K562 (cell line): ENCODE measurements at regions not wholly inside any gene's neighbourhood (a gene's known extent, or its start where the extent isn't known, plus 50 kb on each side); places are given as distances from the start of the nearest gene placed in this dataset.

Experiments
- ATAC-seq: fragments of 200-7000 bp; cut with Tn5 transposase; 3 replicates; pipeline ENCODE4 v1.9.1; 2020; ENCODE audit warnings: moderate library complexity
- BruUV-seq: library from RNA; stranded (reverse); fragments of 400-500 nt; replicated peaks from 2 replicates; lab custom pipeline; 2021; lab: Mats Ljungman, UMichigan
- CTCF ChIA-PET: fragments of 300-600 bp; formaldehyde crosslinking; extraction: SDS; loops from one replicate; lab custom pipeline; 2021; ENCODE audit warnings: low intra/inter-chr PET ratio; lab: Yijun Ruan, JAX
- POLR2A ChIA-PET: fragments of 300-600, 350-650 bp; sonication (Branson Sonifier 250); formaldehyde crosslinking; extraction: SDS; loops from one replicate; lab custom pipeline; 2021; ENCODE audit warnings: antibody characterized with exemption, inconsistent platforms; lab: Yijun Ruan, JAX
- DNase-seq, 4 experiments: peaks; one replicate each; pipeline versions ENCODE4 v3.0.0 to v3.0.0-alpha.2; 2011 to 2018; ENCODE audit warnings: low spot score in 3 of 4, mixed read lengths in 3 of 4; ENCODE audit errors: extremely low read depth in 1 of 4
- FAIRE-seq: peaks from 2 replicates; lab custom pipeline; 2011; peaks lifted over from hg19 to GRCh38; lab: Jason Lieb, UNC
- H2AFZ ChIP-seq: 2 replicates; pipeline ENCODE4 v1.6.0; 2011; ENCODE audit warnings: low read depth, low read length, control low read depth, inconsistent platforms
- H3K27ac ChIP-seq: fragments of 200-600 bp; 3 replicates; pipeline ENCODE4 v1.8.0; 2011; ENCODE audit warnings: low read depth, mild to moderate bottlenecking, control low read depth, inconsistent platforms, low read length, moderate library complexity, mixed read lengths; ENCODE audit errors: extremely low read depth
- H3K27me3 ChIP-seq, 2 experiments: fragments of 300-600 bp in 1 of 2; 2 replicates in 1 of 2; 3 replicates in 1 of 2; pipeline versions ENCODE4 v1.6.0 to v1.8.0; 2011; ENCODE audit warnings: inconsistent platforms in 2 of 2, low read length in 2 of 2, mild to moderate bottlenecking in 1 of 2, mixed read lengths in 1 of 2, moderate library complexity in 1 of 2; ENCODE audit not compliant: control insufficient read depth in 2 of 2, insufficient read depth in 2 of 2
- H3K36me3 ChIP-seq: fragments of 300-600 bp; 3 replicates; pipeline ENCODE4 v1.8.0; 2011; ENCODE audit warnings: mild to moderate bottlenecking, low read length, inconsistent platforms; ENCODE audit not compliant: control insufficient read depth, insufficient read depth
- H3K4me1 ChIP-seq, 2 experiments: fragments of 200-600 bp in 1 of 2; replicated peaks in 1 of 2; 2 replicates in 1 of 2; 3 replicates in 1 of 2; pipeline versions ENCODE4 v1.5.1 to v1.8.0; 2011; ENCODE audit warnings: inconsistent platforms in 2 of 2, low read length in 2 of 2, mild to moderate bottlenecking in 1 of 2, mixed read lengths in 1 of 2, moderate library complexity in 1 of 2; ENCODE audit not compliant: control insufficient read depth in 2 of 2, insufficient read depth in 2 of 2
- H3K4me2 ChIP-seq: 2 replicates; pipeline ENCODE4 v1.6.1; 2011; ENCODE audit warnings: low read length, control low read depth, inconsistent platforms, mixed read lengths; ENCODE audit not compliant: insufficient read depth
- H3K4me3 ChIP-seq: fragments of 200-600 bp; sonication (generic), shearing (Covaris generic); 2 replicates; pipeline ENCODE4 v1.5.1; 2016; ENCODE audit warnings: control low read depth, inconsistent platforms
- H3K79me2 ChIP-seq: fragments of 200-600 bp; 3 replicates; pipeline ENCODE4 v1.8.0; 2011; ENCODE audit warnings: low read length, inconsistent platforms; ENCODE audit not compliant: control insufficient read depth, insufficient read depth
- H3K9ac ChIP-seq, 2 experiments: 2 replicates each; pipeline versions ENCODE4 v1.6.0 to v1.6.1; 2011; ENCODE audit warnings: low read depth in 2 of 2, low read length in 2 of 2, control low read depth in 1 of 2, inconsistent platforms in 1 of 2, mild to moderate bottlenecking in 1 of 2, mixed read lengths in 1 of 2; ENCODE audit not compliant: insufficient read depth in 1 of 2
- H3K9me1 ChIP-seq: one replicate; pipeline ENCODE4 v1.6.0; 2011; ENCODE audit warnings: inconsistent platforms, mild to moderate bottlenecking, low read length, moderate library complexity; ENCODE audit not compliant: control insufficient read depth, insufficient read depth
- H3K9me3 ChIP-seq: replicated peaks from 2 replicates; pipeline ENCODE4 v1.5.1; 2011; ENCODE audit warnings: low read depth, low read length, inconsistent platforms; ENCODE audit not compliant: control insufficient read depth, insufficient read depth
- H4K20me1 ChIP-seq: replicated peaks from 2 replicates; pipeline ENCODE4 v1.6.1; 2011; ENCODE audit warnings: low read length, inconsistent platforms, mixed read lengths; ENCODE audit not compliant: control insufficient read depth, insufficient read depth
- CTCF ChIP-seq, 3 experiments: IDR thresholded peaks in 2 of 3; conservative IDR thresholded peaks in 1 of 3; 2 replicates each; pipeline ENCODE4 v1.5.1; 2011 to 2012; ENCODE audit warnings: low read length in 3 of 3, mild to moderate bottlenecking in 3 of 3, control low read depth in 2 of 3, improper control_type of control experiment in 1 of 3, inconsistent platforms in 1 of 3, low read depth in 1 of 3, mixed read lengths in 1 of 3, moderate library complexity in 1 of 3; ENCODE audit not compliant: insufficient read depth in 2 of 3
- NBN ChIP-seq: fragments of 450-650 bp; IDR thresholded peaks from 2 replicates; pipeline ENCODE4 v1.6.1; 2016; ENCODE audit warnings: low read depth, mild to moderate bottlenecking
- RAD21 ChIP-seq, 2 experiments: fragments of 250-450 bp in 1 of 2; fragments of 450-650 bp in 1 of 2; sonication (Bioruptor Pico) in 1 of 2; formaldehyde crosslinking in 1 of 2; IDR thresholded peaks in 1 of 2; conservative IDR thresholded peaks in 1 of 2; 2 replicates each; pipeline versions ENCODE4 v1.4.0 to v1.8.0; 2020 to 2022; ENCODE audit warnings: mild to moderate bottlenecking in 2 of 2, moderate library complexity in 1 of 2
- RBM39 ChIP-seq: fragments of 200-400 bp; formaldehyde crosslinking; optimal IDR thresholded peaks from 2 replicates; pipeline ENCODE3; 2018; ENCODE audit warnings: low read depth, low read length
- WGBS: fragments of 100-300 bp; shearing (Covaris generic); methylation state at CpG from one replicate; pipeline ENCODE4 v1.1.6; 2016; ENCODE audit warnings: low coverage, mixed read lengths; ENCODE audit not compliant: insufficient coverage; ENCODE audit errors: missing lambda C conversion rate; 5-methylcytosine and 5-hydroxymethylcytosine counted together
- in situ Hi-C: fragments of 300-500 bp; cut with MboI; formaldehyde crosslinking; loops from 4 replicates; pipeline ENCODE4 v1.15.0; 2018; ENCODE audit warnings: inconsistent platforms, mixed read lengths
- intact Hi-C: fragments of 100-400 bp; cut with micrococcal nuclease; formaldehyde crosslinking; loops from 2 replicates; pipeline ENCODE4 v1.14.2; 2022

GRCh38 chr20:6636209-6637159 is 131.0 kb upstream of the BMP2 start:
- H3K9ac ChIP-seq, result no peak overlapping the region
- intact Hi-C loops, result no loop called here
- H3K9me1 ChIP-seq, result no peaks in the 10 kb centered on the region
- DNase-seq, result peak in 1 of 4 experiments; percentile 1
- H2AFZ ChIP-seq, result no peak overlapping the region
- no peak overlapping the region for H3K4me2 ChIP-seq
- H3K9me3 ChIP-seq, result no peaks in the 10 kb centered on the region
- H3K4me3 ChIP-seq, result no peak overlapping the region
- WGBS, result 0% methylated on average over 8 of the region's 8 CpGs
- BruUV-seq, result no TSS peak
- ChIA-PET CTCF (no interaction called here), POLR2A (no interaction called here)
- H3K79me2 ChIP-seq, result no peaks in the 10 kb centered on the region
- no peaks in the 10 kb centered on the region for H3K27me3 ChIP-seq
- no peaks in the 10 kb centered on the region for H4K20me1 ChIP-seq
- H3K27ac ChIP-seq, result no peak overlapping the region
- no peaks in the 10 kb centered on the region for H3K4me1 ChIP-seq
- in situ Hi-C loops, result no loop called here
- no peak for ATAC-seq
- no peak for FAIRE-seq
- no peaks in the 10 kb centered on the region for H3K36me3 ChIP-seq
- TF ChIP-seq CTCF (IDR thresholded peaks at IDR 0.05 in 2 of 3, conservative IDR thresholded peaks at IDR 0.05 in 1 of 3; ENCODE audit: insufficient read depth in 2 of 3, low read depth in 1 of 3, low read length in 3 of 3) (peak in 1 of 3 experiments; percentile 8; a peak in 1 of 6 replicates), RAD21 (CRISPR knock-in tag; conservative IDR thresholded peaks at IDR 0.05 in 1 of 2, IDR thresholded peaks at IDR 0.05 in 1 of 2) (peak in 1 of 2 experiments; percentile 7; a peak in 1 of 4 replicates), RBM39 (no peak), NBN (no peak)
